ENCODE measurements at regions not wholly inside any gene's neighbourhood (a gene's known extent, or its start where the extent isn't known, plus 50 kb on each side); places are given as distances from the start of the nearest gene placed in this dataset.

- TF ChIP-seq CTCF (IDR thresholded peaks at IDR 0.05) (no peak), POLR2A (IDR thresholded peaks at IDR 0.05) (no peak)
These were observed 54.8 kb downstream of the BMAL2 start for GRCh38 chr12:27387473-27387872.
